ENCODE measurements at regions not wholly inside any gene's neighbourhood (a gene's known extent, or its start where the extent isn't known, plus 50 kb on each side); places are given as distances from the start of the nearest gene placed in this dataset.

DNA sequence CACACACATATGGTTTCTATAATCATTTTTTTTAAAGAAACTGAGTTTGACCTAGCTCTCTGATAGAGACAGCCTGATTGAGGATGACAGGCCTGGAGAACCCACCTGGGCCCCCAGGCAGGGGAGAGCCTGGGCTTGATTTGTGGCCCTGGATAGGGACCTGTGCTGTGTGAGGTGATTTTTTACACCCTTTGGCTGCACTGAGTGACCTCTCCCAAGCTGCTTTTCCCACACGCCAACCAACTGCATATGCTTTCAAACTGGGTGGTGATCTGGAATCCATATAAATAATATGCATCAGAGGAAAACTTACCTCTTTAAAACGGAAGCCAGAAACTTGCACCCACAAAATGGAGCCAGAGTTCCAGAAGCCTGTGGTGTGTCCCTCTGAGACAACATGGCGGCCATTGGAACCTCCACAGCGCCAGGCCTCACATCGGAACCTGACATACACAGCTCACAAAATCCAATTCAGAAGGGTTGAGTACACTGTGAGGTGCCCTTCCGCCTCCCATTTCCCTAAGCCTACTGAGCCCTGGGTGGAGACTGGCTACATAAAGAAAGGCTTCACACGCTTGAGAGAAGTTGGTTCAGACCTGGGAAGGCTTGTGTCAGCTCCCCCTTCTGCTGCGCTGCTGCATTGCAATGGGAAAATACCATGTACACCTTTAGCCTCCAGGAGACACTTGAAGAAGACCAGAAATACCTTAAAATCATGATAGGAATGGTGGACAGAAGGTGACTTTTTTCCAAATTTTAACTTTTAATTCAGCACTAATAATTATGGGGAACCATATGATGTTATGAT, 160.7 kb downstream of the HHIPL2 start:
- Mint-ChIP-seq H3K4me3 (ENCODE audit: low read depth) (no peak overlapping the region), H3K27me3 (peaks cover 3% of the 10 kb centered on the region), H3K27ac (no peak overlapping the region), H3K36me3 (ENCODE audit: insufficient read depth) (no peaks in the 10 kb centered on the region), H3K9me3 (ENCODE audit: low read depth) (no peaks in the 10 kb centered on the region), H3K4me1 (ENCODE audit: low read depth) (no peaks in the 10 kb centered on the region)
- TF ChIP-seq, protein P1, sequence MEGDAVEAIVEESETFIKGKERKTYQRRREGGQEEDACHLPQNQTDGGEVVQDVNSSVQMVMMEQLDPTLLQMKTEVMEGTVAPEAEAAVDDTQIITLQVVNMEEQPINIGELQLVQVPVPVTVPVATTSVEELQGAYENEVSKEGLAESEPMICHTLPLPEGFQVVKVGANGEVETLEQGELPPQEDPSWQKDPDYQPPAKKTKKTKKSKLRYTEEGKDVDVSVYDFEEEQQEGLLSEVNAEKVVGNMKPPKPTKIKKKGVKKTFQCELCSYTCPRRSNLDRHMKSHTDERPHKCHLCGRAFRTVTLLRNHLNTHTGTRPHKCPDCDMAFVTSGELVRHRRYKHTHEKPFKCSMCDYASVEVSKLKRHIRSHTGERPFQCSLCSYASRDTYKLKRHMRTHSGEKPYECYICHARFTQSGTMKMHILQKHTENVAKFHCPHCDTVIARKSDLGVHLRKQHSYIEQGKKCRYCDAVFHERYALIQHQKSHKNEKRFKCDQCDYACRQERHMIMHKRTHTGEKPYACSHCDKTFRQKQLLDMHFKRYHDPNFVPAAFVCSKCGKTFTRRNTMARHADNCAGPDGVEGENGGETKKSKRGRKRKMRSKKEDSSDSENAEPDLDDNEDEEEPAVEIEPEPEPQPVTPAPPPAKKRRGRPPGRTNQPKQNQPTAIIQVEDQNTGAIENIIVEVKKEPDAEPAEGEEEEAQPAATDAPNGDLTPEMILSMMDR (IDR thresholded peaks at IDR 0.05; ENCODE audit: unreplicated experiment) = peak; percentile 33
- no peak for DNase-seq (ENCODE audit: low spot score, unreplicated experiment)

DNA sequence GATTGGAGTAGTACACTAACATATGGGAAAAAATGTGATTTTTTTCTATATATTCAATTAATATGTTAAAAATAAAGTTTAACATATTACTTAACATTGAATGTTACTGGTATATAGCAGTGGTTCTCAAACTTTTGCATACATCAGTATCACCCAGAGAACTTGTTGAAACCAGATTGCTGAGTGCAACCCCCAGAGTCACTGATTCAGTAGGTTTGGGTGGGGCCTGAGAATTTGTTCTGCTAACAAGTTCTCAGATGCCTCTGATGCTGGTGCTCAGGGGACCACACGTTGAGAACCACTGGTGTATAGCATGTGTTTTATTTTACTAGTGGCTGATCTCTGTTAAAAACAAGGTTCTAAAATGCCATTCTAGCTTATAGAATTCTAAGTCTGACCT, 161.9 kb downstream of the HHIPL2 start:
- H3K9me3 Mint-ChIP-seq (ENCODE audit: low read depth) = no peaks in the 10 kb centered on the region
- no peak overlapping the region for H3K27ac Mint-ChIP-seq
- DNase-seq (ENCODE audit: low spot score, unreplicated experiment) = no peak
- no peaks in the 10 kb centered on the region for H3K36me3 Mint-ChIP-seq (ENCODE audit: insufficient read depth)
- H3K4me3 Mint-ChIP-seq (ENCODE audit: low read depth) = no peak overlapping the region
- H3K27me3 Mint-ChIP-seq = no peaks in the 10 kb centered on the region
- TF ChIP-seq, protein P1 (IDR thresholded peaks at IDR 0.05; ENCODE audit: unreplicated experiment) = no peak
- no peaks in the 10 kb centered on the region for H3K4me1 Mint-ChIP-seq (ENCODE audit: low read depth)

DNA sequence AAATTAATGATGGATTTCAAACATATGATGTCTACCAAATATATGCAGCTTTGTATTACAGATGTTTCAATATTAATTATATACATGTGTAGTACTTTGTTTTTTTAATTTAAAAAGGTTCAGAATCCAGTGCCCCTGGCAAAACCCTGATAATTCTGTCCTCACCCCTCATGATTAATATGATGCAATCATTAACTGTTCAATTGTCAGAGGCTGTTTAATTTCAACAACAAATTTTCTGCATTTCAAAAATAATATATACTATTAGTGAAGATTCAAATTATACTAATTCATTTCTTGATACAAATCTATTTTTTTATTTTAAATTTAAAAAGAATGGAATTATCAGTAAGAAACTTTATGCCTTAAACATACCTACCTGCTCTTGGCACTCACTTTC, 162.6 kb downstream of the HHIPL2 start:
- Mint-ChIP-seq H3K9me3 (ENCODE audit: low read depth) (peaks cover 3% of the 10 kb centered on the region), H3K36me3 (ENCODE audit: insufficient read depth) (no peaks in the 10 kb centered on the region), H3K27ac (no peak overlapping the region), H3K4me3 (ENCODE audit: low read depth) (no peak overlapping the region), H3K27me3 (no peaks in the 10 kb centered on the region), H3K4me1 (ENCODE audit: low read depth) (no peaks in the 10 kb centered on the region)
- no peak for DNase-seq (ENCODE audit: low spot score, unreplicated experiment)
- TF ChIP-seq, protein P1 (IDR thresholded peaks at IDR 0.05; ENCODE audit: unreplicated experiment) = no peak

DNA sequence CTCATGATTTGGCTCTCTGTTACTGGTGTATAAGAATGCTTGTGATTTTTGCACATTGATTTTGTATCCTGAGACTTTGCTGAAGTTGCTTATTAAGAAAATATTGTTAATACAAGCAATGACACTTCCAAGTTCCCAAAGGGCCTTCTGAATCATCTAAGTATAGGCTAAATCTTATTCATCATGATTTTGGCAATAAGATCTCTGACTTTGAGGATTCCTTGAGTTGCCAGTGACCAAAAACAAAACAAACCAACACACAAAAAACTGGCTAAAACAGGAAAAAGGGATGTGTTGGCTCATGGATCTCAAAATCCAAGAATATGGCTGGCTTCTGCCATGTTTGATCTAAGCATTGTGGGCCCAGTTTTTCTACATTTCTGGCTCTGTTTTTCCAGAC, 163.4 kb downstream of the HHIPL2 start:
- Mint-ChIP-seq H3K9me3 (ENCODE audit: low read depth) (peaks cover 6% of the 10 kb centered on the region), H3K27ac (no peak overlapping the region)

DNA sequence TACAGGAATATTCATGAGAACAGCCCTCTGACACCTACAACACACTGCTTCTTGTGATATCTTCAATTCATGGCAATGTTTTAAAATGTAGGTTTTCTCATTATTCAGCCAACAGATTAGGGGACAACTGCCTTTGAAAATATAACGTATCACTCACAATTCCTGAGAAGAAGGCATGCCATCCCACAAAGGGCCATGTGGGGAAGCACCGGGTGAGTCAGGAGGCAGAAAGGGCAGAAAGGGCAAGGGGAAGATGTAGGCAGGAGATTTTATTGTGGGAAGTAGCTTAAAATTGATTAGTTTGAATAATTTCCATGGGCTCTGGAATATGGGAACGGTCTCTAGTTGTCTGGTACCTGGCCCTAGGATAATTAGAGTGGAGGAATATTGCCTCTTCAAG, 165.7 kb downstream of the HHIPL2 start:
- Mint-ChIP-seq H3K27me3 (no peaks in the 10 kb centered on the region), H3K27ac (no peak overlapping the region), H3K9me3 (ENCODE audit: low read depth) (peaks cover 6% of the 10 kb centered on the region), H3K36me3 (ENCODE audit: insufficient read depth) (no peaks in the 10 kb centered on the region), H3K4me3 (ENCODE audit: low read depth) (no peak overlapping the region), H3K4me1 (ENCODE audit: low read depth) (no peaks in the 10 kb centered on the region)
- TF ChIP-seq, protein P1 (IDR thresholded peaks at IDR 0.05; ENCODE audit: unreplicated experiment) = no peak
- no peak for DNase-seq (ENCODE audit: low spot score, unreplicated experiment)

More for the DNA sequence above, 163.4 kb downstream of the HHIPL2 start:
- no peaks in the 10 kb centered on the region for H3K36me3 Mint-ChIP-seq (ENCODE audit: insufficient read depth)
- no peak for DNase-seq (ENCODE audit: low spot score, unreplicated experiment)
- H3K27me3 Mint-ChIP-seq = no peaks in the 10 kb centered on the region
- TF ChIP-seq, protein P1 (IDR thresholded peaks at IDR 0.05; ENCODE audit: unreplicated experiment) = no peak
- H3K4me1 Mint-ChIP-seq (ENCODE audit: low read depth) = no peaks in the 10 kb centered on the region
- H3K4me3 Mint-ChIP-seq (ENCODE audit: low read depth) = no peak overlapping the region
